H9 (cell line): ENCODE measurements at regions not wholly inside any gene's neighbourhood (a gene's known extent, or its start where the extent isn't known, plus 50 kb on each side); places are given as distances from the start of the nearest gene placed in this dataset.

Experiments
- DNase-seq: peaks from one replicate; pipeline ENCODE4 v3.0.0-alpha.2; 2017
- H2AFZ ChIP-seq: one replicate; pipeline ENCODE4 v1.6.1; 2013; ENCODE audit warnings: mild to moderate bottlenecking, low read length, control low read depth, moderate library complexity
- H2AK5ac ChIP-seq: 2 replicates; pipeline ENCODE4 v1.6.1; 2013; ENCODE audit warnings: low read length, control low read depth, mixed read lengths; ENCODE audit not compliant: insufficient read length
- H2BK120ac ChIP-seq: one replicate; pipeline ENCODE4 v1.6.1; 2013; ENCODE audit warnings: low read depth, mild to moderate bottlenecking, low read length, control low read depth, inconsistent platforms; ENCODE audit not compliant: poor library complexity, severe bottlenecking
- H2BK12ac ChIP-seq: 2 replicates; pipeline ENCODE4 v1.6.1; 2013; ENCODE audit warnings: low read length, control low read depth, mixed read lengths, low read depth; ENCODE audit not compliant: insufficient read length
- H2BK15ac ChIP-seq: 2 replicates; pipeline ENCODE4 v1.6.1; 2013; ENCODE audit warnings: low read depth, low read length, control low read depth
- H2BK20ac ChIP-seq: one replicate; pipeline ENCODE4 v1.6.1; 2013; ENCODE audit warnings: low read depth, mild to moderate bottlenecking, low read length, control low read depth, inconsistent platforms; ENCODE audit not compliant: poor library complexity, severe bottlenecking
- H2BK5ac ChIP-seq: 2 replicates; pipeline ENCODE4 v1.6.1; 2013; ENCODE audit warnings: low read length, control low read depth, mixed read lengths; ENCODE audit not compliant: insufficient read length
- H3K14ac ChIP-seq: 2 replicates; pipeline ENCODE4 v1.6.1; 2013; ENCODE audit warnings: low read length, control low read depth; ENCODE audit not compliant: insufficient read depth
- H3K18ac ChIP-seq: 2 replicates; pipeline ENCODE4 v1.6.1; 2013; ENCODE audit warnings: low read depth, mild to moderate bottlenecking, mixed read lengths, low read length, control low read depth; ENCODE audit not compliant: insufficient read length
- H3K23ac ChIP-seq: 2 replicates; pipeline ENCODE4 v1.6.1; 2013; ENCODE audit warnings: low read length, control low read depth, mixed read lengths, low read depth; ENCODE audit not compliant: insufficient read length
- H3K23me2 ChIP-seq: 2 replicates; pipeline ENCODE4 v1.6.1; 2013; ENCODE audit warnings: low read depth, mild to moderate bottlenecking, mixed read lengths, low read length, control low read depth; ENCODE audit not compliant: insufficient read length, poor library complexity, severe bottlenecking
- H3K27ac ChIP-seq: 2 replicates; pipeline ENCODE4 v1.5.1; 2013; ENCODE audit warnings: low read length, control low read depth, mixed read lengths, low read depth; ENCODE audit not compliant: insufficient read length
- H3K27me3 ChIP-seq: 2 replicates; pipeline ENCODE4 v1.6.1; 2013; ENCODE audit warnings: low read length, control low read depth, inconsistent platforms; ENCODE audit not compliant: insufficient read depth
- H3K4ac ChIP-seq: 2 replicates; pipeline ENCODE4 v1.6.1; 2013; ENCODE audit warnings: low read depth, mild to moderate bottlenecking, control low read depth, inconsistent platforms, low read length, moderate library complexity
- H3K4me1 ChIP-seq: 2 replicates; pipeline ENCODE4 v1.6.1; 2013; ENCODE audit warnings: low read length, control low read depth, inconsistent platforms; ENCODE audit not compliant: insufficient read depth
- H3K4me2 ChIP-seq: 2 replicates; pipeline ENCODE4 v1.6.1; 2013; ENCODE audit warnings: low read length, control low read depth, mixed read lengths; ENCODE audit not compliant: insufficient read length, insufficient read depth
- H3K56ac ChIP-seq: 2 replicates; pipeline ENCODE4 v1.6.1; 2013; ENCODE audit warnings: low read depth, mild to moderate bottlenecking, mixed read lengths, low read length, control low read depth; ENCODE audit not compliant: insufficient read length
- H3K79me1 ChIP-seq: 2 replicates; pipeline ENCODE4 v1.6.1; 2013; ENCODE audit warnings: low read depth, mild to moderate bottlenecking, moderate library complexity, low read length, control low read depth, inconsistent platforms; ENCODE audit not compliant: insufficient read depth, poor library complexity, severe bottlenecking
- H3K79me2 ChIP-seq: 2 replicates; pipeline ENCODE4 v1.6.1; 2013; ENCODE audit warnings: low read length, control low read depth, inconsistent platforms; ENCODE audit not compliant: insufficient read depth
- H3K9ac ChIP-seq: 2 replicates; pipeline ENCODE4 v1.6.1; 2013; ENCODE audit warnings: low read length, control low read depth, mixed read lengths; ENCODE audit not compliant: insufficient read length; ENCODE audit errors: extremely low read depth
- H3K9me3 ChIP-seq: one replicate; pipeline ENCODE4 v1.6.1; 2013; ENCODE audit warnings: low read depth, low read length, inconsistent platforms; ENCODE audit not compliant: control insufficient read depth
- H3T11ph ChIP-seq: one replicate; pipeline ENCODE4 v1.6.1; 2013; ENCODE audit warnings: mild to moderate bottlenecking, low read length, control low read depth, inconsistent platforms
- H4K20me1 ChIP-seq: one replicate; pipeline ENCODE4 v1.6.1; 2013; ENCODE audit not compliant: control insufficient read depth, insufficient read length, insufficient read depth
- H4K5ac ChIP-seq: 2 replicates; pipeline ENCODE4 v1.6.1; 2013; ENCODE audit warnings: low read depth, mild to moderate bottlenecking, mixed read lengths, low read length, control low read depth; ENCODE audit not compliant: insufficient read length
- H4K8ac ChIP-seq: replicated peaks from 2 replicates; pipeline ENCODE4 v1.6.1; 2013; ENCODE audit warnings: low read length, control low read depth, mixed read lengths, low read depth; ENCODE audit not compliant: insufficient read length
- H4K91ac ChIP-seq: 2 replicates; pipeline ENCODE4 v1.6.1; 2013; ENCODE audit warnings: low read depth, mild to moderate bottlenecking, moderate library complexity, mixed read lengths, low read length, control low read depth; ENCODE audit not compliant: insufficient read length
- H3K27ac Mint-ChIP-seq, 3 experiments: 2 replicates in 2 of 3; 3 replicates in 1 of 3; pipeline ENCODE4 v1.8.0; 2020 to 2021; ENCODE audit warnings: mixed read lengths in 3 of 3, mild to moderate bottlenecking in 1 of 3, moderate library complexity in 1 of 3
- H3K27me3 Mint-ChIP-seq: 2 replicates; pipeline ENCODE4 v1.8.0; 2021; ENCODE audit warnings: low read depth, mild to moderate bottlenecking, moderate library complexity, mixed read lengths
- H3K36me3 Mint-ChIP-seq, 3 experiments: 2 replicates in 2 of 3; 3 replicates in 1 of 3; pipeline ENCODE4 v1.8.0; 2020 to 2021; ENCODE audit warnings: low read depth in 3 of 3, mixed read lengths in 3 of 3; ENCODE audit not compliant: insufficient read depth in 1 of 3
- H3K4me1 Mint-ChIP-seq, 2 experiments: 2 replicates each; pipeline ENCODE4 v1.8.0; 2020; ENCODE audit warnings: mixed read lengths in 2 of 2
- H3K4me3 Mint-ChIP-seq, 2 experiments: 2 replicates in 1 of 2; 3 replicates in 1 of 2; pipeline ENCODE4 v1.8.0; 2020 to 2021; ENCODE audit warnings: mild to moderate bottlenecking in 2 of 2, mixed read lengths in 2 of 2, moderate library complexity in 1 of 2
- H3K9me3 Mint-ChIP-seq, 2 experiments: 2 replicates in 1 of 2; 3 replicates in 1 of 2; pipeline ENCODE4 v1.8.0; 2020; ENCODE audit warnings: mild to moderate bottlenecking in 2 of 2, mixed read lengths in 2 of 2, moderate library complexity in 1 of 2
- CTCF ChIP-seq: fragments of 200-600 bp; sonication (generic); conservative IDR thresholded peaks from 3 replicates; pipeline ENCODE4 v1.8.0; 2021; ENCODE audit warnings: antibody characterized with exemption, mild to moderate bottlenecking
- WGBS: extraction: QIAGEN DNeasy Blood & Tissue Kit; methylation state at CpG from one replicate; pipeline ENCODE4 v1.1.7; 2013; ENCODE audit warnings: missing lambda C conversion rate, low lambda C conversion rate, mixed read lengths; ENCODE audit not compliant: insufficient read length; ENCODE audit errors: extremely low coverage; 5-methylcytosine and 5-hydroxymethylcytosine counted together

GRCh38 chr5:7976411-7977190, 107.7 kb downstream of the MTRR start:
- H3K4me2 ChIP-seq, result no peak overlapping the region
- H3K79me2 ChIP-seq, result no peaks in the 10 kb centered on the region
- no peak overlapping the region for H3K56ac ChIP-seq
- H3K27ac ChIP-seq, result no peak overlapping the region
- H3K4me1 ChIP-seq, result no peaks in the 10 kb centered on the region
- Mint-ChIP-seq H3K9me3 (peaks cover 3 to 4% of the 10 kb centered on the region in 2 experiments; a peak in 2 of 5 replicates), H3K27me3 (no peaks in the 10 kb centered on the region; the same call in none of the 2 replicates), H3K27ac (no peak overlapping the region; a peak in 1 of 7 replicates), H3K36me3 (no peaks in the 10 kb centered on the region; a peak in 1 of 7 replicates), H3K4me3 (no peak overlapping the region), H3K4me1 (no peaks in the 10 kb centered on the region)
- DNase-seq, result no peak
- no peak overlapping the region for H4K91ac ChIP-seq
- no peak overlapping the region for H3K23ac ChIP-seq
- H3K9me3 ChIP-seq, result no peaks in the 10 kb centered on the region
- H2BK15ac ChIP-seq, result no peak overlapping the region
- no peak overlapping the region for H3T11ph ChIP-seq
- no peaks in the 10 kb centered on the region for H3K23me2 ChIP-seq
- no peak overlapping the region for H2BK5ac ChIP-seq
- H3K4ac ChIP-seq, result no peak overlapping the region
- H2AK5ac ChIP-seq, result no peak overlapping the region
- H4K5ac ChIP-seq, result no peak overlapping the region
- H4K20me1 ChIP-seq, result no peaks in the 10 kb centered on the region
- no peak overlapping the region for H2BK20ac ChIP-seq
- no peak overlapping the region for H2BK120ac ChIP-seq
- no peak overlapping the region for H3K9ac ChIP-seq
- H2AFZ ChIP-seq, result no peak overlapping the region
- H3K79me1 ChIP-seq, result no peaks in the 10 kb centered on the region
- no CpG with 5 or more reads among the region's 5 CpGs for WGBS
- TF ChIP-seq CTCF, result no peak
- H3K27me3 ChIP-seq, result no peaks in the 10 kb centered on the region; the same call in 1 of the 2 replicates
- no peak overlapping the region for H3K18ac ChIP-seq
- H4K8ac ChIP-seq, result no peak overlapping the region
- no peak overlapping the region for H2BK12ac ChIP-seq
- H3K14ac ChIP-seq, result no peak overlapping the region
